A673 (cell line): ENCODE measurements at regions not wholly inside any gene's neighbourhood (a gene's known extent, or its start where the extent isn't known, plus 50 kb on each side); places are given as distances from the start of the nearest gene placed in this dataset.

Experiments used
- BruUV-seq: library from RNA; stranded (reverse); fragments of 400-500 nt; replicated peaks from 2 replicates; lab custom pipeline; 2021; lab: Mats Ljungman, UMichigan
- CTCF ChIA-PET: fragments of 300-600 bp; sonication (Branson Sonifier 250); formaldehyde crosslinking; loops from one replicate; lab custom pipeline; 2022; ENCODE audit warnings: antibody characterized with exemption; lab: Charles Lee
- POLR2A ChIA-PET: fragments of 300-600 bp; sonication (Branson Sonifier 250); formaldehyde crosslinking; loops from one replicate; lab custom pipeline; 2022; ENCODE audit warnings: antibody characterized with exemption; ENCODE audit not compliant: low non-redundant PET; lab: Charles Lee
- DNase-seq: peaks from one replicate; pipeline ENCODE4 v3.0.0-alpha.2; 2015; ENCODE audit warnings: low spot score
- H3K27ac ChIP-seq: fragments of 200-600 bp; sonication (generic); 2 replicates; pipeline ENCODE4 v1.5.1; 2016; ENCODE audit warnings: mixed run types, low read depth, mild to moderate bottlenecking, mixed read lengths, antibody characterized with exemption, low read length; ENCODE audit not compliant: poor library complexity, severe bottlenecking
- H3K27me3 ChIP-seq: fragments of 200-600 bp; sonication (generic); replicated peaks from 2 replicates; pipeline ENCODE4 v1.6.1; 2017; ENCODE audit warnings: mixed run types, low read depth, mild to moderate bottlenecking, mixed read lengths, antibody characterized with exemption, low read length; ENCODE audit not compliant: insufficient read depth, poor library complexity
- H3K36me3 ChIP-seq: fragments of 200-600 bp; sonication (generic); 2 replicates; pipeline ENCODE4 v1.6.1; 2016; ENCODE audit warnings: mixed run types, mild to moderate bottlenecking, mixed read lengths, antibody characterized with exemption, low read length; ENCODE audit not compliant: insufficient read depth, poor library complexity, severe bottlenecking
- H3K4me1 ChIP-seq: fragments of 200-600 bp; sonication (generic); 2 replicates; pipeline ENCODE4 v1.6.1; 2017; ENCODE audit warnings: mixed run types, mild to moderate bottlenecking, mixed read lengths, antibody characterized with exemption, low read length; ENCODE audit not compliant: insufficient read depth, poor library complexity, severe bottlenecking
- H3K4me3 ChIP-seq: fragments of 200-600 bp; sonication (generic); 2 replicates; pipeline ENCODE4 v1.5.1; 2016; ENCODE audit warnings: low read depth, mixed run types, mild to moderate bottlenecking, mixed read lengths, low read length; ENCODE audit not compliant: poor library complexity, severe bottlenecking
- H3K9me3 ChIP-seq: fragments of 200-600 bp; sonication (generic); 2 replicates; pipeline ENCODE4 v1.6.1; 2016; ENCODE audit warnings: mixed run types, low read depth, mild to moderate bottlenecking, mixed read lengths, antibody characterized with exemption, low read length; ENCODE audit not compliant: poor library complexity, severe bottlenecking
- CTCF ChIP-seq: fragments of 300-800, 200-600 bp; sonication (generic); conservative IDR thresholded peaks from 2 replicates; pipeline ENCODE4 v1.5.1; 2017; ENCODE audit warnings: low read depth, mild to moderate bottlenecking, antibody characterized with exemption, low read length, moderate library complexity, mixed read lengths
- EZH2 ChIP-seq: fragments of 200-600 bp; sonication (generic); IDR thresholded peaks from 2 replicates; pipeline ENCODE4 v1.6.1; 2017; ENCODE audit warnings: borderline replicate concordance, low read depth, mild to moderate bottlenecking, mixed read lengths, antibody characterized with exemption, low read length; ENCODE audit not compliant: poor library complexity, severe bottlenecking
- intact Hi-C: fragments of 100-400 bp; cut with micrococcal nuclease; formaldehyde crosslinking; loops from one replicate; pipeline ENCODE4 v1.10.0; 2022; ENCODE audit not compliant: unreplicated experiment

DNA sequence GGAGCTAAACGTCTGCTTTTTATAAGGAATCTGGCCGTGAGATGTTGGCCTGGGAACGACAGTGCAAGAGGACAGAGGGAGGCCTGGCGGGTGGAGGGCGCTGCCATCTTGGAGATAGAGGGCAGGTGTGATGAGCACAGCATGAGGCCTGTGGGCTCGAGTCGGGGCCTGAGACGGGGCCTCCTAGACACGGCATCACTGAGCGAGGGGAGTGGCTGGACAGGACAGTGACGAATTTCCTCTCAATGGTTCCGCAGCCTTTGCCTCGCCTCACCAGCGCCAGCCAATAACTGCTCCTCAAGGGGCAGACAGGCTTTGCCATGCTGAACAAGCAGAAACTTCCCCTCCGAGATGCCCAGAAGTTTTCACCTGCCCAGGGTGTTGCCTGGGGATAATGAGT, 376.7 kb downstream of the THBS2 start:
- no peaks in the 10 kb centered on the region for H3K4me1 ChIP-seq
- DNase-seq, result no peak
- no peaks in the 10 kb centered on the region for H3K9me3 ChIP-seq
- BruUV-seq, result no TSS peak
- ChIA-PET CTCF (no interaction called here), POLR2A (no interaction called here)
- H3K4me3 ChIP-seq, result no peak overlapping the region
- no peak for TF ChIP-seq EZH2
- no peak for TF ChIP-seq CTCF
- H3K27ac ChIP-seq, result no peak overlapping the region
- intact Hi-C loops, result no loop called here
- no peaks in the 10 kb centered on the region for H3K27me3 ChIP-seq
- no peaks in the 10 kb centered on the region for H3K36me3 ChIP-seq

GRCh38 chr6:168875811-168876576, 377.7 kb downstream of the THBS2 start:
- intact Hi-C loops, result no loop called here
- POLR2A ChIA-PET, result no interaction called here
- TF ChIP-seq CTCF (no peak), EZH2 (no peak)
- BruUV-seq, result no TSS peak
- Histone ChIP-seq H3K4me3 (no peak overlapping the region), H3K36me3 (no peaks in the 10 kb centered on the region), H3K27me3 (no peaks in the 10 kb centered on the region), H3K27ac (no peak overlapping the region), H3K4me1 (no peaks in the 10 kb centered on the region), H3K9me3 (no peaks in the 10 kb centered on the region)
- CTCF ChIA-PET, result no interaction called here
- DNase-seq, result no peak

GRCh38 chr6:168874637-168875036, 379.0 kb downstream of the THBS2 start:
- no peak overlapping the region for H3K27ac ChIP-seq
- H3K36me3 ChIP-seq, result no peaks in the 10 kb centered on the region
- intact Hi-C loops, result no loop called here
- POLR2A ChIA-PET, result interaction anchor here (0.6 kb wide), 1 partner anchor 1919 kb away, joined by 11 read pairs; no protein-coding TSS in a partner anchor
- CTCF ChIA-PET, result no interaction called here
- no peaks in the 10 kb centered on the region for H3K9me3 ChIP-seq
- no TSS peak for BruUV-seq
- DNase-seq, result no peak
- H3K4me1 ChIP-seq, result no peaks in the 10 kb centered on the region
- no peaks in the 10 kb centered on the region for H3K27me3 ChIP-seq
- no peak for TF ChIP-seq EZH2
- TF ChIP-seq CTCF, result no peak
- no peak overlapping the region for H3K4me3 ChIP-seq
